ENCODE measurements at regions not wholly inside any gene's neighbourhood (a gene's known extent, or its start where the extent isn't known, plus 50 kb on each side); places are given as distances from the start of the nearest gene placed in this dataset.

DNA sequence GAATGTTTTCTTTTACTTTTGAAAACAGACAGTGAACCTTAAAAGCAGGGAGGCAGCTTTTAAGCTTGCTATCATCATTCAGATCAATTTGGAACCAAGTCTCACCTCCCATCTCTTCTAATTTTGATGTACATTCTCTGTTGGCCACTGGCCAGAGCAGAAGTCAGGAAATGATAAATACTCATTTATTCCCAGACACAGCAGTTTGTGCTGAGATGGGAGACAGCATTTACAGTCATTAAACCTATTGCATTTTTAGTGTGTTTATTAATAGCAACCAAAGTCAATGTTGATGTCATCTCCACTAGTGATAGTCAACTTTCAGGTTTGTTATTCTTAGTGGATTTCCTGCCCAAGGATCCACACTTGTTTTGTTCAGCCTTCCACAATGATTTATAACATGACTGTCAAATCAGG, 320.0 kb upstream of the ATP2B1 start:
- no peak for DNase-seq (ENCODE audit: extremely low spot score)
- POLR2A ChIA-PET = interaction anchor here (0.7 kb wide), 1 partner anchor 331 kb away, joined by 3 read pairs; no protein-coding TSS in a partner anchor
- TF ChIP-seq, protein P1, sequence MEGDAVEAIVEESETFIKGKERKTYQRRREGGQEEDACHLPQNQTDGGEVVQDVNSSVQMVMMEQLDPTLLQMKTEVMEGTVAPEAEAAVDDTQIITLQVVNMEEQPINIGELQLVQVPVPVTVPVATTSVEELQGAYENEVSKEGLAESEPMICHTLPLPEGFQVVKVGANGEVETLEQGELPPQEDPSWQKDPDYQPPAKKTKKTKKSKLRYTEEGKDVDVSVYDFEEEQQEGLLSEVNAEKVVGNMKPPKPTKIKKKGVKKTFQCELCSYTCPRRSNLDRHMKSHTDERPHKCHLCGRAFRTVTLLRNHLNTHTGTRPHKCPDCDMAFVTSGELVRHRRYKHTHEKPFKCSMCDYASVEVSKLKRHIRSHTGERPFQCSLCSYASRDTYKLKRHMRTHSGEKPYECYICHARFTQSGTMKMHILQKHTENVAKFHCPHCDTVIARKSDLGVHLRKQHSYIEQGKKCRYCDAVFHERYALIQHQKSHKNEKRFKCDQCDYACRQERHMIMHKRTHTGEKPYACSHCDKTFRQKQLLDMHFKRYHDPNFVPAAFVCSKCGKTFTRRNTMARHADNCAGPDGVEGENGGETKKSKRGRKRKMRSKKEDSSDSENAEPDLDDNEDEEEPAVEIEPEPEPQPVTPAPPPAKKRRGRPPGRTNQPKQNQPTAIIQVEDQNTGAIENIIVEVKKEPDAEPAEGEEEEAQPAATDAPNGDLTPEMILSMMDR (IDR thresholded peaks at IDR 0.05; ENCODE audit: control extremely low read depth, extremely low read depth, low read depth, missing control alignments) = no peak
- CTCF ChIA-PET = interaction anchor here (1.0 to 2.1 kb wide), 4 partner anchors 9 to 485 kb away, joined by 3 to 6 read pairs (median 4); no protein-coding TSS in a partner anchor

DNA sequence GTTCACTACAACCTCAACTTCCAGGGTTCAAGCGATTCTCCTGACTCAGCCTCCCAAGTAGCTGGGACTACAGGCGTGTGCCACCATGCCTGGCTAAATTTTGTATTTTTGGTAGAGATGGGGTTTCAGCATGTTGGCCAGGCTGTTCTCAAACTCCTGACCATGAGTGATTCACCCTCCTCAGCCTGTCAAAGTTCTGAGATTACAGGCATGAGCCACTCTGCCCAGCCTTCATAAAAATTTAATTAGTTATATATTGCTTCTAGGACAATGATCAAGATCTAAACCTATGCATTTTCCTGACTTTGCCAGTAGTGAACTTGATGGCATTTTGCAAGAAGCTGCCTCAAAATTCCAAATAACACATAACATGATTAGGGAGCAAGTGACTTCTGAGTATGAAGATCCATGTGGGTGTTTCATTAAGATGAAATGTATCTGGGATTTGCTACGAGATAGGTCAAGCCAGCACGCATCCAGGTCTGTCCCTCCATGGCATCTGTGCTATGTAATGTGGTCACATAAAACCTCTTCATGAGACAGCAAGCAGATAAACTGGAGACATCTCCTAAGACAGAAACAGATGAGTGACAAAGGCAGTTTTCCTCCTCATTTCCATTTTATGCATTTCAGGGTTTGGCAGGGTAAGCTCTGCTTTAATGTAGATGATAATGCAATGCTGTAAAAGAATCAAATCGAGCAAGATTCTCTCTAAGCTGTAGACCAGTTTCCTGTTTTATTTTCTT, 319.4 kb upstream of the ATP2B1 start:
- no peak for DNase-seq (ENCODE audit: extremely low spot score)
- CTCF ChIA-PET = interaction anchor here (0.5 to 2.1 kb wide), 5 partner anchors 10 to 485 kb away, joined by 3 to 6 read pairs (median 4); no protein-coding TSS in a partner anchor
- TF ChIP-seq, protein P1 (IDR thresholded peaks at IDR 0.05; ENCODE audit: control extremely low read depth, extremely low read depth, low read depth, missing control alignments) = no peak

DNA sequence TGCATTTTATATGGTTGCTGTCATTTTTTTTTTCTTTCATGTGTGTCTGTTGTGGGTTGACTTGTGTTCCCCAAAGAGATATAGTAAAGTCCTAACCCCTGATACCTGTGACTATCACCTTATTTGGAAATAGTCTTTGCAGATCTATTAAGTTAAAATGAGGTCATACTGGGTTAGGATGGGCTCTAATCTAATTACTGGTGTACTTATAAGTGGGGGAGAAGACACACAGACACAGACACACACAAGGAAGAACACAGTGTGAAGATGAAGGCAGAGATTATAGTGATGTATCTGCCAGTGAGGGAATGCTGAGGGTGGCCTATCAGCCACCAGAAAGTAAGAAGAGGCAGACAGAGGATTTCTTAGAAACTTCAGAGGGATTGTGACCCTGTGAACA, 318.4 kb upstream of the ATP2B1 start:
- TF ChIP-seq, protein P1 (IDR thresholded peaks at IDR 0.05; ENCODE audit: control extremely low read depth, extremely low read depth, low read depth, missing control alignments) = no peak
- CTCF ChIA-PET = no interaction called here
- no peak for DNase-seq (ENCODE audit: extremely low spot score)
- POLR2A ChIA-PET = no interaction called here

More for the DNA sequence above, 319.4 kb upstream of the ATP2B1 start:
- POLR2A ChIA-PET = interaction anchor here (0.7 kb wide), 1 partner anchor 330 kb away, joined by 3 read pairs; no protein-coding TSS in a partner anchor

DNA sequence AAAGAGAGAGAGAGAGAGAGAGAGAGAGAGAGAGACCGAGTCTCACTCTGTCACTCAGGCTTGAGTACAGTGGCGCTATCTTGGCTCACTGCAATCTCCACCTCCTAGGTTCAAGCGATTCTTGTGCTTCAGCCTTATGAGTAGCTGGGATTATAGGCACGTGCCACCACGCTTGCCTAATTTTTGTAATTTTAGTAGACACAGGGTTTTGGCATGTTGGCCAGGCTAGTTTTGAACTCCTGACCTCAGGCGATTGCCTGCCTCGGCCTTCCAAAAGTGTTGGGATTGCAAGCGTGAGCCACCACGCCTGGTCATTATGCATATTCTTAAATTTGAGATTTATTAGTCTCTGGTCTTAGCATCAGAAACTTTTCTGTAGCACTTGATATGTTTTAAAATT, 317.9 kb upstream of the ATP2B1 start:
- no peak for DNase-seq (ENCODE audit: extremely low spot score)
- CTCF ChIA-PET = no interaction called here
- TF ChIP-seq, protein P1 (IDR thresholded peaks at IDR 0.05; ENCODE audit: control extremely low read depth, extremely low read depth, low read depth, missing control alignments) = no peak
- POLR2A ChIA-PET = no interaction called here

DNA sequence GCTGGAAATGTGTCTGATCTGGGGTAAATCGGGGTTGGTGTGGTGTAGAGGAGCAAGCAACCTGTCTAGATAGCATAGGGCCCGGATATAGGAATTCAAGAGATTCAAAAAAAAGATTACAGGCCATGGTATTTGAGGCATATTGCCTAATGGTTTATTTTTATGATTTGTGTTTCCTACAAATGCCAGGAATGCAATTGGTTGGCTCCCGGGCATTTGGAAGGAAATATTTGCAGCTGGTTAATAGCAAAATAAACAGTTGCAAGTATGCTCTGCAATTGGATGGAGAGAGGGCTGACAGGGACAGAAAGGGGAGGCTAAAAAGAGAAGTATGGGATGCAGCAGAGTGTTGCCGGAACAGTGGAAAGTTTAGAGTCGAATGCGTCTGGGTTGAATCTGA, 315.6 kb upstream of the ATP2B1 start:
- TF ChIP-seq, protein P1 (IDR thresholded peaks at IDR 0.05; ENCODE audit: control extremely low read depth, extremely low read depth, low read depth, missing control alignments) = no peak
- ChIA-PET CTCF (no interaction called here), POLR2A (no interaction called here)
- DNase-seq (ENCODE audit: extremely low spot score) = no peak

DNA sequence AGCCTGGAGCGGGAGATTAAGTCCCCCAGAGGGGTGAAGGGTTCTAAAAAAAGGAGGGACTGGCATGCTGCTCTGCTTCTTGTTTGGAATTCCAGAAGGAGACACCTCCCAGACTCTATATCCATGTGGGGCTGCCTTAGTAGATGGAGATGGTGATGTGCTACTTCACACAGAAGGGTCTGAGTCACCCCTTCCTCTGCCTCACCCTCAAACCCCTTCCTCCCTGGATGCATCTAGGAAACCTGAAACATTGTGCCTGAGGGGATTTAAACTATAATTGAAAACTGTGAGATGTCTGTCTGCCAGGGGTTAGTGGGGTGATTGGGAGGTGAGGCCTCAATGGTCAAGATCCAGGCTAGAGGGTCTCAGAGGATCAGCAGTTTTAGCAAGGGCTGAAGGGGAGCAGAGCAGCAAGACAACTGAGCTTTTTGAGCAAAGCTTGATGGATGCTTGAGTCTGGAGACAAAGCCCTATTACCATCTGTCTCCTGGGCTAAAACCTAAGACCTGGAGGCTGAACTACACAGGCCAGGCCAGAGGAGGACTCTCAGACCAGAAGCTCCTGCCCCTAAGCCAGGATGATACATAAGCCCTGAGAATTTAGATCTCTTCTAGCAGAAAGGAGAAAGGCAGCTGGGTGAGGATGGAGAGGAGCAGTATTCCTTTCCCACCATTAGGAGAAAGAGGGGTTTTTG, 314.7 kb upstream of the ATP2B1 start:
- DNase-seq (ENCODE audit: extremely low spot score) = no peak
- ChIA-PET CTCF (no interaction called here), POLR2A (no interaction called here)
- TF ChIP-seq, protein P1 (IDR thresholded peaks at IDR 0.05; ENCODE audit: control extremely low read depth, extremely low read depth, low read depth, missing control alignments) = no peak

Measured in GM10248 (cell line).